ENCODE measurements at regions not wholly inside any gene's neighbourhood (a gene's known extent, or its start where the extent isn't known, plus 50 kb on each side); places are given as distances from the start of the nearest gene placed in this dataset.

DNA sequence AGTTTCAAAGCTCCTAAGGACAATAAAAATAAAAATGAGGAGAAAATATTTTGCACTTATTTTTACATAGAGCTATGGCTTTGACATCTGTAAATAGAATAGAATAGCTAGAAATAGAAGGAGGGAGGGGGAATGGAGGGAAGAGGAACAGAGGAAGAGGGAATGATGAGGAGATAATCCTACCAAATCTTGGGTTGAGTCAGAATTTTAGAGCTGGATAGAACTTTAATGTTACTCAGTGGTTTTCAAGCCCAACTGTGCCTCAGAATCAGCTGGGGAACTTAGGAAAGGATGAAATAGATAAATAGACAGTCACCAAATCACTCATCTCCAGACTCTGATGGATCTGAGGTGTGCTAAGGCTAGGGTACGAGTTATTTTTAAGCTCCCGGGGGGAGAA lies 190.3 kb upstream of the FREM1 start:
- H3K4me1 ChIP-seq (ENCODE audit: insufficient read depth, low read length): peaks cover 22% of the 10 kb centered on the region
- H3K9ac ChIP-seq (ENCODE audit: insufficient read depth, low read depth, low read length): no peak overlapping the region
- no peak overlapping the region for H2AFZ ChIP-seq (ENCODE audit: low read length)
- H4K20me1 ChIP-seq (ENCODE audit: insufficient read depth, low read length): no peaks in the 10 kb centered on the region
- no peak overlapping the region for H3K27ac ChIP-seq (ENCODE audit: extremely low read length, insufficient read depth, low read length)
- BruUV-seq (replicated peaks): no TSS peak
- H3K9me3 ChIP-seq (ENCODE audit: low read length): no peaks in the 10 kb centered on the region
- no peaks in the 10 kb centered on the region for H3K79me2 ChIP-seq (ENCODE audit: insufficient read depth, low read length)
- DNase-seq (ENCODE audit: low spot score) (no peak), FAIRE-seq (no peak), ATAC-seq (no peak)
- intact Hi-C loops (cut with micrococcal nuclease; ENCODE audit: unreplicated experiment) (loop anchor here (1.0 to 10.0 kb wide), 2 partner anchors 20 to 236 kb away; no protein-coding TSS in a partner anchor), in situ Hi-C loops (cut with HindIII; ENCODE audit: extremely low pct_ligation_motif_present, low pct_unique_long_range_greater_than_20kb) (no loop called here)
- ChIA-PET CTCF (ENCODE audit: low intra/inter-chr PET ratio, low total read pairs) (no interaction called here), POLR2A (interaction anchor here (1.7 to 1.8 kb wide), 2 partner anchors 19 to 21 kb away, joined by 6 read pairs; no protein-coding TSS in a partner anchor)
- no peak overlapping the region for H3K4me2 ChIP-seq (ENCODE audit: low read depth, low read length)
- no peaks in the 10 kb centered on the region for H3K36me3 ChIP-seq (replicated peaks in 1 of 2; ENCODE audit: control insufficient read depth in 1 of 2, insufficient read depth in 2 of 2, low read length in 2 of 2)
- no peak overlapping the region for H3K4me3 ChIP-seq (replicated peaks in 1 of 3; ENCODE audit: insufficient read depth in 1 of 3, low read depth in 2 of 3, low read length in 3 of 3)
- TF ChIP-seq HMG20A (CRISPR knock-in tag; IDR thresholded peaks at IDR 0.05; ENCODE audit: borderline replicate concordance) (no peak), ZFP37 (CRISPR knock-in tag; IDR thresholded peaks at IDR 0.05; ENCODE audit: borderline replicate concordance) (no peak)
- 12% methylated on average over 2 of the region's 2 CpGs for WGBS (ENCODE audit: low lambda C conversion rate)
- peaks cover 0 to 2% of the 10 kb centered on the region in 2 experiments; a peak in 1 of 5 replicates for H3K27me3 ChIP-seq (ENCODE audit: control insufficient read depth in 1 of 2, insufficient read depth in 2 of 2, low read length in 2 of 2)

DNA sequence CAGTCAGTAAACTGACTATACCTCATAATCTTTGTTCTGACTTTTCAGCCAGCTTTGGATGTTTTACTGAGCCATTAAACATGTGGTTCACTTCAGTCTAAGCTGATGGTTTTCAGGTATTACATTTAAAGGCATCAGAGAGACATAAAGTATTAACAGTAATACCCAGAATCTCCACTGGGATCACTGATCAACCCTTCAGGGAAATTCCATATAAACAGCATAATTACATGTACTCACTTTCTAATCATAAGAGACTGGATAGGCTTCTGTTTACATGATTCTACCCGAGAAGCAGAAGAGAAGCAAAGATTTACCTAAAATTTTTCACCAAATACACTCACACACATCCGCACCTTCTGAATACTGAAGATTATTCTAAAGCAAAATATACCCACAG lies 186.7 kb upstream of the FREM1 start:
- ChIA-PET POLR2A (no interaction called here), CTCF (ENCODE audit: low intra/inter-chr PET ratio, low total read pairs) (no interaction called here)
- 63% methylated on average over 2 of the region's 2 CpGs for WGBS (ENCODE audit: low lambda C conversion rate)
- H3K27me3 ChIP-seq (ENCODE audit: control insufficient read depth in 1 of 2, insufficient read depth in 2 of 2, low read length in 2 of 2): peaks cover 0 to 2% of the 10 kb centered on the region in 2 experiments; a peak in 1 of 5 replicates
- in situ Hi-C loops (cut with HindIII; ENCODE audit: extremely low pct_ligation_motif_present, low pct_unique_long_range_greater_than_20kb): no loop called here
- H4K20me1 ChIP-seq (ENCODE audit: insufficient read depth, low read length): no peaks in the 10 kb centered on the region
- no peak overlapping the region for H3K4me3 ChIP-seq (replicated peaks in 1 of 3; ENCODE audit: insufficient read depth in 1 of 3, low read depth in 2 of 3, low read length in 3 of 3)
- no peak overlapping the region for H3K4me2 ChIP-seq (ENCODE audit: low read depth, low read length)
- FAIRE-seq (no peak), ATAC-seq (no peak), DNase-seq (ENCODE audit: low spot score) (no peak)
- TF ChIP-seq, protein P1, sequence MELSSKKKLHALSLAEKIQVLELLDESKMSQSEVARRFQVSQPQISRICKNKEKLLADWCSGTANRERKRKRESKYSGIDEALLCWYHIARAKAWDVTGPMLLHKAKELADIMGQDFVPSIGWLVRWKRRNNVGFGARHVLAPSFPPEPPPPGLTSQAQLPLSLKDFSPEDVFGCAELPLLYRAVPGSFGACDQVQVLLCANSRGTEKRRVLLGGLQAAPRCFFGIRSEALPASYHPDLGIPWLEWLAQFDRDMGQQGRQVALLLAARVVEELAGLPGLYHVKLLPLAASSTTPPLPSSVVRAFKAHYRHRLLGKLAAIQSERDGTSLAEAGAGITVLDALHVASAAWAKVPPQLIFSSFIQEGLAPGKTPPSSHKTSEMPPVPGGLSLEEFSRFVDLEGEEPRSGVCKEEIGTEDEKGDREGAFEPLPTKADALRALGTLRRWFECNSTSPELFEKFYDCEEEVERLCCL (CRISPR knock-in tag; IDR thresholded peaks at IDR 0.05; ENCODE audit: borderline replicate concordance): no peak
- TF ChIP-seq SOX5 (CRISPR knock-in tag; IDR thresholded peaks at IDR 0.05; ENCODE audit: borderline replicate concordance) (no peak), SAFB2 (CRISPR knock-in tag; IDR thresholded peaks at IDR 0.05; ENCODE audit: borderline replicate concordance, low read depth) (no peak), NFE2L2 (IDR thresholded peaks at IDR 0.05; ENCODE audit: low read length) (no peak)
- TF ChIP-seq, protein P2, sequence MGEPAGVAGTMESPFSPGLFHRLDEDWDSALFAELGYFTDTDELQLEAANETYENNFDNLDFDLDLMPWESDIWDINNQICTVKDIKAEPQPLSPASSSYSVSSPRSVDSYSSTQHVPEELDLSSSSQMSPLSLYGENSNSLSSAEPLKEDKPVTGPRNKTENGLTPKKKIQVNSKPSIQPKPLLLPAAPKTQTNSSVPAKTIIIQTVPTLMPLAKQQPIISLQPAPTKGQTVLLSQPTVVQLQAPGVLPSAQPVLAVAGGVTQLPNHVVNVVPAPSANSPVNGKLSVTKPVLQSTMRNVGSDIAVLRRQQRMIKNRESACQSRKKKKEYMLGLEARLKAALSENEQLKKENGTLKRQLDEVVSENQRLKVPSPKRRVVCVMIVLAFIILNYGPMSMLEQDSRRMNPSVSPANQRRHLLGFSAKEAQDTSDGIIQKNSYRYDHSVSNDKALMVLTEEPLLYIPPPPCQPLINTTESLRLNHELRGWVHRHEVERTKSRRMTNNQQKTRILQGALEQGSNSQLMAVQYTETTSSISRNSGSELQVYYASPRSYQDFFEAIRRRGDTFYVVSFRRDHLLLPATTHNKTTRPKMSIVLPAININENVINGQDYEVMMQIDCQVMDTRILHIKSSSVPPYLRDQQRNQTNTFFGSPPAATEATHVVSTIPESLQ (CRISPR knock-in tag; conservative IDR thresholded peaks at IDR 0.05): no peak
- TF ChIP-seq, protein P3, sequence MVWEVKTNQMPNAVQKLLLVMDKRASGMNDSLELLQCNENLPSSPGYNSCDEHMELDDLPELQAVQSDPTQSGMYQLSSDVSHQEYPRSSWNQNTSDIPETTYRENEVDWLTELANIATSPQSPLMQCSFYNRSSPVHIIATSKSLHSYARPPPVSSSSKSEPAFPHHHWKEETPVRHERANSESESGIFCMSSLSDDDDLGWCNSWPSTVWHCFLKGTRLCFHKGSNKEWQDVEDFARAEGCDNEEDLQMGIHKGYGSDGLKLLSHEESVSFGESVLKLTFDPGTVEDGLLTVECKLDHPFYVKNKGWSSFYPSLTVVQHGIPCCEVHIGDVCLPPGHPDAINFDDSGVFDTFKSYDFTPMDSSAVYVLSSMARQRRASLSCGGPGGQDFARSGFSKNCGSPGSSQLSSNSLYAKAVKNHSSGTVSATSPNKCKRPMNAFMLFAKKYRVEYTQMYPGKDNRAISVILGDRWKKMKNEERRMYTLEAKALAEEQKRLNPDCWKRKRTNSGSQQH (CRISPR knock-in tag; IDR thresholded peaks at IDR 0.05; ENCODE audit: low read depth): no peak
- intact Hi-C loops (cut with micrococcal nuclease; ENCODE audit: unreplicated experiment): no loop called here
- no peaks in the 10 kb centered on the region for H3K36me3 ChIP-seq (replicated peaks in 1 of 2; ENCODE audit: control insufficient read depth in 1 of 2, insufficient read depth in 2 of 2, low read length in 2 of 2)
- no peaks in the 10 kb centered on the region for H3K9me3 ChIP-seq (ENCODE audit: low read length)
- no peaks in the 10 kb centered on the region for H3K79me2 ChIP-seq (ENCODE audit: insufficient read depth, low read length)
- no peak overlapping the region for H3K27ac ChIP-seq (ENCODE audit: extremely low read length, insufficient read depth, low read length)
- no peak overlapping the region for H2AFZ ChIP-seq (ENCODE audit: low read length)
- no peak overlapping the region for H3K9ac ChIP-seq (ENCODE audit: insufficient read depth, low read depth, low read length)
- H3K4me1 ChIP-seq (ENCODE audit: insufficient read depth, low read length): peaks cover 22% of the 10 kb centered on the region
- BruUV-seq (replicated peaks): no TSS peak

Measured in HepG2 (cell line).